HS-27A (cell line): ENCODE measurements at regions not wholly inside any gene's neighbourhood (a gene's known extent, or its start where the extent isn't known, plus 50 kb on each side); places are given as distances from the start of the nearest gene placed in this dataset.
"Not testable (repeated sequence)": the region's sequence is repeated elsewhere in the genome, so short reads cannot be mapped to it uniquely, and the experiment has no call there.

Experiments used
- DNase-seq: peaks from one replicate; pipeline ENCODE4 v3.0.0-alpha.2; 2012; ENCODE audit warnings: low read depth, missing footprints

DNA sequence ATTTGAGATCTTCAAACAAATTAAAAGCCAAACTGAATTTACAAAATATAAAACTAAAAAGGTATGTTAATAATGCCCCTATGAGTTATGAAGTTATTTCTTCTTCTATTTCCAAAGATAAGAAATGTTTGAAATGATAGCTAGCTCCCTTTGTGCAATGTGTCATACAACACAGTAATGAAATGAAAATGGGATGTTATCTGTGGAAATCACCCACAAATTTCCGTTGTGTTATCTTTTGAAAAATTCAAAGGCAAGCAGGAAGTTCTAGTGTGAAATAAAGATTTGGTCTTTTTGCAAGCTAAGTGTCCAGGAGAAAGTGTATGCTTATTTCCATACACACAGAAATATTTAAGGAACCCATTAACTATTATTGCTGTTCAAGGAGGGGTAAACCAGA, 375.3 kb upstream of the PRR16 start:
- DNase-seq: no peak

DNA sequence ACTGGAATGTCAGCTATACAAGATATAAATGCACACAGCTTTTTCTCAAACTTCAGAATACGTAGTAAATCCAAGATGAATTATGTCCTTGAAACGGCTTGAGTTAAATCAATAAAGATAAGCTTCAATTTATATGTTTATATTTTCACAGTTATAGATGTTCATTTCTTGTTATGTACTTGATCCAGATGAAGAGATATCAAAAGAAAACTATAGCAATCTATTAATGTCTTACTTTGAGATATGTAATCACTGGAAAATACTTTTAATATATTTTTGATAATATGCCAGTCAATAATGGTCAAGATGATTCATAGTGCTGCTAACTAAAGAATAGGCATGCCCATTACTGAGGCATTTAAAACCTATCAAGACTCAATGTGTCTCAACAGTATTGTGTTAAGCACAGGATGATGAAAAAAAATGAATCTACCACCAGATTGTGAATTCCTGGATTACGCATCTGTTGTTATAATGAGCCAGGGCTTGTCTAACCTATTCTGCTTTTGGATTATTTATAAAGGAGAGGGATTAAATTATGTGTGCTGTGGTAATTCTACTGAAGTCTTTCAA, 372.6 kb upstream of the PRR16 start:
- no peak for DNase-seq

DNA sequence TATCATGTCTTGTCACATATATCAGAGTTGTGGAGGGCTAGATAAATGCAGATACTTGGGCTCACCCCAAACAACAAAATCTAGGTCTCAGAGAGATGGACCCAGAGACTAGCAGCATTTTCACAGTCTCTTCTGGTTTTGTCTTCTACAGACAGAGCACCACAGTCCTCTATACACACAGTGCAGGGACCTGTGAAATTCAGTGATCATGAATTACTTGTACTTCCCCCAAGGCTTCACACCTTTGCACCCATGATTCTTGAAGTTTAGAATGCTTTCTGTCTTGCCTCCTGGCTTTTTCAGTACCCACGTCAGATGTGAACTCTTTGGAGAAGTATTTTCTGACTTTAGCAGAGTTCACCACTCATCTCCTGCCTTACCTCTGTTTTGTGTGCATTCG, 371.5 kb upstream of the PRR16 start:
- DNase-seq: no peak

DNA sequence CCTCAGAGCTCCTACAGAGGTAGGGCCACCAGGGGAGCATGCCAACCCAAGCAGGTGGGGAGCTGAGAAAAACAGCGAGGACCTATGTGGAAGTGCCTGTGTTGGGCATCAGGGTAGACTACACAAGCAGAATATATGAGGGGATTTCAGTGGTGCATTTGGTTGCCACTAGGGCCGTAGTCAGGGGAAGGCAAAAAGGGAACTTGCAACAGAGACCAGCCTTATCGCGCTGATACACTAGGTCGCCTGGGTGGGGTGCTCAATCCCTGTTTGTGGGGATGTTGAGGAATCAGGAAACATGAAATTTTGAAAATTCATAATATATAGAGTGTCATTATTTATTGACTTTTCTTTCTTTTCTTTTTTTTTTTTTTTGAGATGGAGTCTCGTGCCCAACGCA, 370.9 kb upstream of the PRR16 start:
- no peak for DNase-seq

DNA sequence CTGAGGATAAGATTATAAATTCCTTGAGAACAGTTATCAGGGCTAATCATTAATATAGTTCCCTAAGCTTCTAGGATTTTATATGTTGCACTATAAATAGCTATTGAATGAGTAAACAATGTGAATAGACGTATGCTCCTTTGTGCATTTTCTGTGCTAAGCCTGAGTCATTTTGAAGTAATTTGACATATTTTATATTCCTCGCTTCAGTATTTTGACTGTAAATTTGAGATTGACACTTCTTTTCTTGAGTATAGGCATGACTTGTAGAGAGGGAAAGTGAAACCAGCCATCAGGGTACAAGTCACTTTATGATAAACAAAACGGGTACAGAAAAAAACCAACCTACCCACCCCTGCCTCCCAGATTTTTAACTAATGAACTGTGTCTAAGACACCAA, 367.7 kb upstream of the PRR16 start:
- DNase-seq: peak; percentile 14

DNA sequence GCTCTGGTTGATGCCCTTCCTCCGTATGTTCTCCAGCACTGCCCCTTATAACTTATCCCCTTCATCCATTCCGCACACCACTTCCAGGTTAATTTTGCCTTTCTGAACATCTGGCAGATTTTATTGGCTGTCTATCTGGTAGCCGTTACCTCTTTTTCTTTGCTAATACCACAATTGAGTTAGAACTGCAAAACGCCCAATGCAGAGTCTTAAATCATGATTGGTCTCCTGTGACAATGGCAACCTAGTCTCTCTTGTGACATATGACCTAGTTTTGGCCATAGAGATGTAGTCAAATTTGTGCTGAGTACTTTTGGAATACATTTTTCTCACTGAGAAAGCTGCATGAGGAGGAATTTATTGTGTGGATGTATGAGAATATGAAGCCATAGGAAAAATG, 365.7 kb upstream of the PRR16 start:
- DNase-seq: no peak

DNA sequence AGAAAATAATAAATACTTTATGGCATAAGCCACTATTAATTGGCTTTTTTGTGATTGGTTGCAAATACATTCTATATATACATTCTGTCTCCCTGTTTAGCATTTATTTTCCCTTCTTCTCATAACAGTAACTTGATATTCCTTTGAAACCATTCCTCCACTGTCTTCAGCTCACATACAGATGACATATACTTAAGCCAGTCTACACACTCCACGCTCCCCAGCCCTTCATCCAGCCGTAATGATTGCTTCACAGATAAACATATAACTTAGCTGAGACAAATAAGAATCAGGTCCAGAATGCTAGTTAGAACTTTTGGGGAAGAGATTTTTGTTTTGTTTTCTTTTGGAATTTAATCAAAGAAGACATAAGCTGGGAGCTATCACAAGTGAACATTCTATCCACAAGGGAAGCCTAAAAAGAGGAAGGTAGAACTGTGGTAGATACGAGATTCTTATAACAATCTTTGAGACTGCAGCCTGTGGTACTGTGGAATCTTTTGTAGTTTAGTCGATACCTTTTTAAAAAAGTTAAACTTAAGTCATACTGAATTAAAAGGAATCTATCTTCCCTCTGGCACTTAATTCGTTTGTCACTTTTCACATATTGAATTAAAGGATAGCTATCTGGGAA, 365.1 kb upstream of the PRR16 start:
- DNase-seq: no peak

DNA sequence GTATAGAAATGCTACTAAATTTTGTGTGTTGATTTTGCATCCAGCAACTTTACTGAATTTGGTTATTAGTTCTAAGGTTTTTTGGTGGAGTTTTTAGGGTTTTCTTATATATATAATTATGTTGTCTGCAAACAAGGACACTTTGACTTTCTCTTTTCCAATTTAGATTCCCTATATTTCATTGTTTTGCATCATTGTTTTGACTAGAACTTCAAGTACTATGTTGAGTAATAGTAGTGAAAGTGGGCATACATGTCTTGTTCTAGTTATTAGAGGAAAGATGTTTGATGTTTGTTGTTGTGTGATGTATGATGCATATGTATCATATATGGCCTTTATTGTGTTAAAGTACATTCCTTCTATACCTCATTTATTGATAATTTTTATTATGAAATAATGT, 362.3 kb upstream of the PRR16 start:
- no peak for DNase-seq

DNA sequence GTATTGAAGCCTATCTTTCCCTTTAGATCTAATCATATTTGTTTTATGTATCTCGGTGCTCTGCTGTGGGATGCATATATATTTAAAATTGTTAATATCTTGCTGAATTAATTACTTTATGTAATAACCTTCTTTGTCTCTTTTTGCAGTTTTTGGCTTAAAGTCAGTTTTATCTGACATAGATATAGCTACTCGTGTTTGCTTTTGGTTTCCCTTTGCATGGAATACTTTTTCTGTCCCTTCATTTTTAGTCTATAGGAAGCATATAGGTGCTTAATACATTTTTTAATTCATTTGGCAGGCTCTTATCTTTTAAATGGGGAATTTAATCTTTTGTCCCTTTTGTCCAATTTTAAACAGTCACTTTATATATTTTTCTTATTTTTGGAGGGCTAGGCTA, 360.6 kb upstream of the PRR16 start:
- DNase-seq: no peak

DNA sequence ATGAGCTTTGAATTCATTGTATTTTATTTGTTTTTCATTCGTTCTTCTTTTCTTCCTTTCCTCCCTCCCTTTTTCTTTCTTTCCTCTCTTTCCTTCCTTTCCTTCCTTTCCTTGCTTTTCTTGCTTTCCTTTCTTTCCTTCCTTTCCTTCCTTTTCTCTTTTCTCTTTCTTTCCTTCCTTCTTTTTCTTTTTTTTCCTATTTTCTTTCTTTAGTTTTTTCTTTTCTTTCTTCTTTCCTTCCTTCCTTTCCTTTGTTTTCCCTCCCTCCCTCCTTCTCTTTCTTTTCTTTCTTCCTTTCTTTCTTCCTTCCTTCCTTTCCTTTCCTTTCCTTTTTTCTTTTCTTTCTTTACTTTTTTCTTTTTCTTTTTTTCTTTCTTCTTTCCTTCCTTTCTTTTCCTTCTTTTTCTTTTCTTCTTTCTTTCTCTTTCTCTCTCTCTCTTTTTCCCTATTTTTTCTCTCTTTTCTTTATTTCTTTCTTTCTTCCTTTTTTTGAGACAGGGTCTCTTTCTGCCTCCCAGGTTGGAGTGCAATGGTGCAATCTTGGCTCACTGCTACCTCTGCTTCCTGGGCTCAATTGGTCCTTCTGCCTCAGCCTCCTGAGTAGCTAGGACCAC, 357.1 kb upstream of the PRR16 start:
- DNase-seq: no peak

DNA sequence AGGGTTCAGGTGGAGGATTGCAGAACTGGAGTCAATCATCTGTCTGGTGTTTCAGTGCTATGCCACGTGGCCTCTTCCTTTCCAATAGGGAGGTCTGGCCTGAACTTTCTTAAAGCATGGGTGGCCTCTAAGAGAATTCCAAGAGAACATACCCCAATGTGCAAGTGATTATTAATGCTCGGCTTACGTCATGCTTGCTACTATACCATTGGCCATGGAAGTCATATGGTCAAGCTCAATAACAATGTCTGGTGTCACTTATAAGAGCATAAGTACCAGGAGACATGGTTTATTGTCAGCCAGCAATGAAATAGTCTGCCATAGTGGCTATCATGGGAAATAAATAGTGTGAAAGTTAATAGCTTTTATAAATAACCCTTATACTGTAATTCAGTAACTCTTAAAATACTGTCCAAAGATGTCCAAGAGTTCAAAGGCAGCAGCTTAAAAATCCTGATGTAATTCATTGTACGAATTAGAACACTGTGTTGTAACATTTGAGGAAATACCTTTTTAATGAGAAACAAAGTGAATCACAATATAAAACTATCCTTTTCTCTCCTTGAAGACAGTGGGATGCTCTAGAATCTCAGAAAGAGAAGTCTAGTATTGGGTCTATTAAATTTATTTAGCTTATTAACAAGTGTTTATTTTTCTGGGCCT, 355.4 kb upstream of the PRR16 start:
- no peak for DNase-seq

DNA sequence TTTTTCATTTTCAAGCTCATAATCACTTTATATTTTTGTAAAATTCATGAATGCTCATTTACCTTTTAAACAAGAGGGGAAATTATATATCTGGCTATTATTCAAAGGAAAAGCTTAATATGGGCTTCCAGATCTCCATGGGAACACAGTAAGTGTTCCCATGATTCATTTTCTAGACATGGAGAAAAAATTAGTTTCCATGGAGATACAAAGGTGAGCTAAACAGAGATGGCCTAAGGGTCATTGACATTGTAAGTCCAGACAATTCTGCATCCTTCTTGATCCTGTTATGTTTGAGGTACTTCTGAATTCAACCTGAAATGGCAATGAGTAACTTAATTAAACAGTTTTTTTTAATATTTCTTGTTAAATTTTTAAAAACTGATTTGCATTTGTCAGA, 341.4 kb upstream of the PRR16 start:
- DNase-seq: no peak

DNA sequence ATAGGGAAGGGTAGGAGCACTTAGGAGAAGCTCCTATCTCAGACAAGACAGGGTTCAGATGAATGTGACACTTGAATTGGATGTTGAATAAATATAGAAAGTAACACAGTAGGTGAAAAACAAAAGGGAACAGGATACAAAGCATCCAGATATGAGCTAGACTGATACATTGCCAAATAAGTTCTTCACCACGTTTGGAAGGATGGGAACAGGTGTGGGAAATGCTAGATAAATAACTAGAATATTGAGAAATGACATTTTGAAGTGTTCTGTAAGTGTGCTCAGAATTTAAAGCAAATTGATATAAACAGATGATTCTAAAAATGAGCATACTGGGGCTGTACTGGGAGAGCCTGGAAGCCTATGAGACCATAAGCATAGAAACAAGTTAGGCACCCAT, 340.1 kb upstream of the PRR16 start:
- DNase-seq: no peak

DNA sequence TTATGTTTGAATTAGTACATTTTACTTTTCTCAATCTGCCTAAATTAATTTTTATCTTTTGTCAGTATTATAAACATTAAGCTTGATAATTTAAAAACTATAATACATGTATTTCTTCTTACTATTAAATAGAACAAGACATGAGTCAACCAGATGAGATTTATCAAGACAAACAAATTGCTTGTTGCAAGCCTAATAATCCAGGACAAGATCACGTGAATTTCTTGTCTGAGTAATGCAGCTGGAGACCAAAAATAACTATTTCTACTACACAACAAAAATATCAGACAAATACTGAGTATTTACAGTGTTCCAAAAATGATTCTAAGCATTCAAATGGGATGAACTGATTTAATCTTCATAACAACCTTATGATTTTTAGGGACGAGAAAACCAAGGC, 339.1 kb upstream of the PRR16 start:
- DNase-seq: no peak

DNA sequence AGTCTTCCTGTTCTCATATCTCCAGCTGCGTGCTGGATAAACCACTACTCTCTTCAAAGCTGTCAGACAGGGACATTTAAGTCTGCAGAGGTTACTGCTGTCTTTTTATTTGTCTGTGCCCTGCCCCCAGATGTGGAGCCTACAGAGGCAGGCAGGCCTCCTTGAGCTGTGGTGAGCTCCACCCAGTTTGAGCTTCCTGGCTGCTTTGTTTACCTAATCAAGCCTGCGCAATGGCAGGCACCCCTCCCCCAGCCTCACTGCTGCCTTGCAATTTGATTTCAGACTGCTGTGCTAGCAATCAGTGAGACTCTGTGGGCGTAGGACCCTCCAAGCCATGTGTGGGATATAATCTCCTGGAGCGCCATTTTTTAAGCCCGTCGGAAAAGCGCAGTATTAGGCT, 331.8 kb upstream of the PRR16 start:
- not testable (repeated sequence) for DNase-seq

DNA sequence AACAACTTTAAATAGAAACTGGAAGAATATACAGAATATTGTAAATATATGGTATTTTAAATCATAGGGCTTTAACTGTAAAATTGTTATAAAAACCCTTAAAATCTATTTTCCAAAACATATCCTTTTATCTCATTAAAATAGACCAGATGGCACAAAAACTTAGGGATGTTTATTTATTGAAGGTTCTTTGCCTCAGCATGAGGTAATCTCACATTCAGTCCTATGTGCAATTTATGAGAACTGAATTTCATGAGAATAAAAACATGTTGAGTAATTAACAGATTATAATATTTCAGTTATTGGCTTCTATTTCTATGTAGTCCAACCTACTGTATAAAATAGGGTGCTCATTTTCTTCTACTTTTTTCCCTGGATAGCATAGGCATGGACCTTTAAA, 329.2 kb upstream of the PRR16 start:
- DNase-seq: no peak

DNA sequence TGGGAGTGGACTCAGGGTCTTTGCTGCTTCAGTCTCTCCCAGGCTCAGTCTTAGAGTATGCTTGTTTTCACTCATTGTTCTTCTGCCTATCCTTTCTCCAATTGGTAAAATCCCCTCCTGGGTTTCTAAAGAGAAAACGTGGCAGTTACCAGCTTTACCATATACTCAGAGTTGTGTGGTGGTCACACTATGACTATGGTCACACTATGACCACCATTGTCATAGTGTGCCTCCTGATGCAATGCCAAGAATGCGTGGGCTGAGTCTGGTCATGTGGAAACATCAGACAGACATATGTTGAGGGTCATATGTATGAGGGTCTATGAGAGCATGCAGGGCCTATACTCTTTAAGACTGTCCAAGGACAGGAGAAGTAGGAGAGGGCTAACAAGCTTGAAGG, 326.5 kb upstream of the PRR16 start:
- DNase-seq: no peak

DNA sequence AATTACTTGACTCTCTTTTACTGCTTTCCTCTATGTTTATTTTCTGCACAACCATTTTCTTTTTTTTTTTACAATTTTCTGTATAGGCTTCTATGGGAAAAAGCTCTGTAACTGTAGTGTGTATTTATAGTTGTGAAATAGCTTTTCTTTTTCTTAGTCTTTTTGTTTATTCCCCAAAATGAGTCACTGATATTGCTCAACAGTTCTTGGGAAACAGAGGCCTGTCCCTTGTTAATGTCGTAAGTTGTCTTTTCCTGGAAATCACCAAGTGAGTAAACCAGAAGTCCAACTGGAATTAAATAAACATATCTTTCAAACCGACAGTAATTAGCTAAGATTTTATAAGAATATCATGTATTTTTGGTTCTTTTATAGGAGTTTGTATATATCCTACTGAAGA, 325.1 kb upstream of the PRR16 start:
- no peak for DNase-seq

DNA sequence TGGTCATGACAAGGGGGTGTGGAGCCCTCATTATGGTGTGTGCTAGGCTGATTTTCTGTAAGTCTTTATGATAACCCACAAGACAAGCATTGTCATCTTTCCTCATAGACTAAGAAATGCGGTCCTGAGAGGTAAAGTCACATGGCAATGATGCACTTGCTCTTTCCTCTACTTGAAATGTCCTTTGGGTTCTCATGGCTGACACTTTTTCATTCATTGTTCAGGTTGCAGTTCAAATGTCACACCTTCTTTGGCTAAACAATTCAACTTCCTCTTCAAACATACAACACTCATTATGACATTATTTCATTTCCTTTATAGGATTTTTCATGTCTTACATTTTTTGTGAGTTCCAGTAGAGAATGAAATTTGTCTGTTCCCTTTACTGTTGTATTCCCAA, 323.6 kb upstream of the PRR16 start:
- no peak for DNase-seq

DNA sequence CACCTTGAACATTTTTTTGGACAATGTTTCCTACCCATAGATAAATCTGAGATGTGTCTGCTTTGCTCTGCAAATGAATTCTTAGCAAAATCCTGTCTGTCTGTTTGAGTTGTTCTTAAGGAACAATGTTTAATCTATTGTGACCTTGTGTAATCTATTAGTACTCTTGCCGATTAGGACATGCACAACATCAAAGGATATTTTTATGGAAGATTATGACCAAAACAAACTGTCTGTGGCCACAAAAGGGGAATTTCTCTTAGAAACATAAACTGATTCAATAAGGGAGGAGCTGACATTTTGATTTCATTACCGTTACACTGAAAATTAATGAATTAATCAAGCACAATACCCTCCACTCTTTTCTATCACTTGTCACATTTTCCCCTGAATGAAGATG, 323.0 kb upstream of the PRR16 start:
- no peak for DNase-seq

DNA sequence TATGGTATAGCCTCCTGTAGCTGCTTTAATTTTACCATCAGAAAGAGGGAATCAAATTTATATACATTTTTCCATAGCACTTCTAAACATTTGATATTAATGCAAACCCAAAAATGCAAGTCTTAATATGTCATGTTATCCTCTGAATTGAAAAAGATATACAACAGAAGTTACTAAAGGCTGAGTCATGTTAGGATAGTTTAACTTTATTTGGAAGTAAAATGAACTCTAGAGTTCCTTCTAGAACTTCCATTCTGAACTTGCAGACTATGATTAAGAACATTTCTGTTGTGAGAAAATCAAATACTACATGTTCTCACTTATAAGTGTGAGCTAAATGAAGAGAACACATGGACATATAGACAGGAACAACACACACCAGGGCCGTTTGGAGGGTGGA, 317.3 kb upstream of the PRR16 start:
- no peak for DNase-seq

DNA sequence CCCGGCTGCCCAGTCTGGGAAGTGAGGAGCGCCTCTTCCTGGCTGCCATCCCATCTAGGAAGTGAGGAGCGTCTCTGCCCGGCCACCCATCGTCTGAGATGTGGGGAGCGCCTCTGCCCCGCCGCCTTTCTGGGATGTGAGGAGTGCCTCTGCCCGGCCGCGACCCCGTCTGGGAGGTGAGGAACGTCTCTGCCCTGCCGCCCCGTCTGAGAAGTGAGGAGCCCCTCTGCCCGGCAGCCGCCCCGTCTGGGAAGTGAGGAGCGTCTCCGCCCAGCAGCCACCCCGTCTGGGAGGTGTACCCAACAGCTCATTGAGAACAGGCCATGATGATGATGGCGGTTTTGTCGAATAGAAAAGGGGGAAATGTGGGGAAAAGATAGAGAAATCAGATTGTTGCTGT, 316.2 kb upstream of the PRR16 start:
- DNase-seq: not testable (repeated sequence)

DNA sequence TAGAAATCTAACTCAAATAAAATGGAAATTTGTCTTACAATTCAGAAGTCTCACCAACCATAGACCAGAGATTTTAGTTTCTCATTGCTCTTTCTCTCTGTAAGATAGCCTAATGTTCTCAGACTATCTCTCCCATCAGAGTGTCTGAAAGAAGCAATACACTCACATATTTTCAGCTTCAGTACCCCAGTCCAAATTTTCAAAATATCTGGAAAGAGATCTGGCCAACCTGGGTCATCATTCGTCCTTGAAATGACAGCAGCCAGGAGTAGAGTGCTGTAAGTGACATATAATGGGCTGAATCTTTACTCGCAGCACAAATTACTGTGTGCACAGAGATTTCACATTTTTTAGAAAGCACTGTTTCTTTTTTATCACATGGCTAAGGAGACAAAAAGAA, 313.3 kb upstream of the PRR16 start:
- DNase-seq: no peak

DNA sequence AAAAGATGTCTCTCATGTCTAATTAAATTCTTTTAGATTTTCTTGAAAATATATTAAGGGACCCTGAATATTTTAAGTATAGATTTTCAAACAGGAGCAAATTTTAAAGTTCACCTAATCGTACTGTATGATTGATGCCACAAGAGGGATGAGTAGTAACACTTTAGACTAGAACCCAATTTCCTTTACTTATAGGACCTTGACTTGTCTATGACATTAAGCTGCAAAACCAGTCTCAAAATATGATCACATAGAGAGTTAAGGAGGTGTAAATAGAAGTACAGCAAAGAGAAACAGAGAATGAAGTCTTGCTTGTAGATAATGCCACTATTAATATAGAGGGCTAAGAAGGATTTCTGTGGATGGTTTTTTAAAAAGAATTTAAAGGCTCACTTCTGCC, 312.9 kb upstream of the PRR16 start:
- no peak for DNase-seq
